ENCODE measurements at regions not wholly inside any gene's neighbourhood (a gene's known extent, or its start where the extent isn't known, plus 50 kb on each side); places are given as distances from the start of the nearest gene placed in this dataset.

DNA sequence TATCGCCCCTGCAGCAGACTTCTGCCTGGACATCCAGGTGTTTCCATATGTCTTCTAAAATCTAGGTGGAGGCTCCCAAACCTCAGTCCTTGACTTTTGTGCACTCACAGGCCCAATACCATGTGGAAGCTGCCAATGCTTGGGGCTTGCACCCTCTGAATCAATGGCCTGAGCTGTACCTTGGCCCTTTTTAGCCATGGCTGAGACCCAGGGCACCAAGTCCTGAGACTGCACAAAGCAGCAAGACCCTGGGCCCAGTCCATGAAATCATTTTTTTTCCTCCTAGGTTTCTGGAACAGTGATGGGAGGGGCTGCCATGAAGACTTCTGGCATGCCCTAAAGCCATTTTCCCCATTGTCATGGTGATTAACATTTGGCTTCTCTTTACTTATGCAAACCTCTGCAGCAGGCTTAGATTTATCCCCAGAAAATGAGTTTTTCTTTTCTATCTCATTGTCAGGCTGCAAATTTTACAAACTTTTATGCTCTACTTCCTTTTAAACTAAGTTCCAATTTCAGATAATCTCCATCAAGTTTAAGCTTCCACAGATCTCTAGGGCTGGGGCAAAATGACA, 1445.8 kb upstream of the FLRT2 start:
- TF ChIP-seq, protein P1, sequence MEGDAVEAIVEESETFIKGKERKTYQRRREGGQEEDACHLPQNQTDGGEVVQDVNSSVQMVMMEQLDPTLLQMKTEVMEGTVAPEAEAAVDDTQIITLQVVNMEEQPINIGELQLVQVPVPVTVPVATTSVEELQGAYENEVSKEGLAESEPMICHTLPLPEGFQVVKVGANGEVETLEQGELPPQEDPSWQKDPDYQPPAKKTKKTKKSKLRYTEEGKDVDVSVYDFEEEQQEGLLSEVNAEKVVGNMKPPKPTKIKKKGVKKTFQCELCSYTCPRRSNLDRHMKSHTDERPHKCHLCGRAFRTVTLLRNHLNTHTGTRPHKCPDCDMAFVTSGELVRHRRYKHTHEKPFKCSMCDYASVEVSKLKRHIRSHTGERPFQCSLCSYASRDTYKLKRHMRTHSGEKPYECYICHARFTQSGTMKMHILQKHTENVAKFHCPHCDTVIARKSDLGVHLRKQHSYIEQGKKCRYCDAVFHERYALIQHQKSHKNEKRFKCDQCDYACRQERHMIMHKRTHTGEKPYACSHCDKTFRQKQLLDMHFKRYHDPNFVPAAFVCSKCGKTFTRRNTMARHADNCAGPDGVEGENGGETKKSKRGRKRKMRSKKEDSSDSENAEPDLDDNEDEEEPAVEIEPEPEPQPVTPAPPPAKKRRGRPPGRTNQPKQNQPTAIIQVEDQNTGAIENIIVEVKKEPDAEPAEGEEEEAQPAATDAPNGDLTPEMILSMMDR (IDR thresholded peaks at IDR 0.05) = no peak
- no peak for TF ChIP-seq POLR2AphosphoS5 (IDR thresholded peaks at IDR 0.05)

All from upper lobe of left lung (tissue), 4 donors.